GM18499 (cell line): ENCODE measurements at regions not wholly inside any gene's neighbourhood (a gene's known extent, or its start where the extent isn't known, plus 50 kb on each side); places are given as distances from the start of the nearest gene placed in this dataset.

Experiments used
- ATAC-seq: cut with Tn5 transposase; IDR thresholded peaks from one replicate; pipeline ENCODE4 v1.9.1; 2021; ENCODE audit warnings: moderate number of reproducible peaks; ENCODE audit not compliant: insufficient read depth, unreplicated experiment

DNA sequence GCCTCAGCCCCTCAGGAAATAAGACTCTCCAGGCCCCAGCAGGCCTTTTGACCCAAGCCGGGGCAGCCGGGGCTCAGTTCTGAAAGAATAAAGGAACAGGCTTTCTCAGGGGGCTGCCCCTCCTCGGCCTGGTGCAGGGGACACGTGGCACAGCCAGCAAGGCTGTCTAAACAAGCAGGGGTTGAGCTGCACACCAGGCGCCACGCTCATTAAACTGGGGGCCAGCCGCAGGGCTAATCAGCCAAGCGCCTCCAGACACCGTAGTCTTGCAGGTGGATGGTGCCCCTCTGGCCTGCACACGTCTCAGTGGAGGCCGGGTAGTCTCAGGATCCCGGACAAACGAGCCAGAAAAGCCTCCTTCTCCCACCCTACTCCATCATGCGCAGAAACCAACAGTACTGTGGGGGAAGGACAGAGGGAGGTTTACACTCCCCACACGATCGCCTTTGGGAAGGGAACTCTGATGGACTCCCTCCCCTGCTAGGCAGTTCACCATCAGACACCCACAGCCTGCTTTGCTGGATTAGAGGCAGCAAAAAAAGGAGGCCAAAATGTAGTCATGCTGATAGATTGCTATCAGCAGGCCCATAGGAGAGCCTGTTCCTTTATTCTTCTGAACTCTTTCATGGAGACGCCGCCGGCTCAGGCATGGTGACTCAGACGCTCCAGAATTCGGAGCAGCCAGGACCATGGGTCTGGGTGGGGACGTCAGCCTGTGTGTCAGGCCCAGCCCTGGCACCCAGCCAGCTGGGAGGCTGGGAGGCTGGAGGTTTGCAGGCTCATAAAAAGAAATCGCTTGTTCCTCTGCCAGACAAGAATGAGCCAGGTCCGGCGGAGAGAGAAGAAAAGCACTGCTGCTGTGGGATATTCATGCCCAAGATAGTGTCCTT lies 342.4 kb downstream of the BCOR start:
- no peak for ATAC-seq

DNA sequence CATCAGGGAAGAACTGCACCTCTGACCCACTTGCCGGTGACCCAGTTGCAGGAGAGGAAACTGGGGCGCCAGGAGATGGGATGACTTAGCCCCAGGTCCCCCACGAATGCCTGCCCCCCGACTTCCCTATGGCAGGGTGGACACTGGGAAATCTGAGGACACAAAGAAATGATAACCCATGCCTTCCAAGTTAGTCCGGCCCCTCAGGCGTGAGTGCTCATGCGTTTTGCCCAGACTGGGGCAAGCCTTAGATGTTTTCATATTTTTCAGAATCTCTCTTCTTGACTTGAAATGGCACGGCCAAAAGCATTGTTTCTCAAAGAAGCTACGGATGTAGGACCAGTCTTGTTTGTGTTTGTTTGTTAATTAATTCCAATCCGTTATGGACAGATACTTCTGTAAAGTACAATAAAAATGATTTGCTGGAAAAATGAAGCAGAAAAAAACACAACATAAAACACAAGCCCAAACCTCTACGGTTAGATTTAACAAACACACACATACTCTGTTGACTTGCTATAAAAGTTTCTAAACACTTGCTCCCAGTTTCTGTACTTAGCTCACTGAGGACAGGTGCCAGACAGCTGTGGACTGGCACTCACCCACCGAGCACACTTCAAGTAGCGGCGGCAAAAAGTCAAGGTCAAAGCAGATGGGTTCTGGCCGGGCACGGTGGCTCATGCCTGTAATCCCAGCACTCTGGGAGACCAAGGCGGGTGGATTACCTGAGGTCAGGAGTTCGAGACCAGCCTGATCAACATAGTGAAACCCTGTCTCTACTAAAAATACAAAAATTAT lies 341.5 kb downstream of the BCOR start:
- no peak for ATAC-seq

- ATAC-seq = no peak
Measured at GRCh38 chrX:39757971-39758370, 339.8 kb downstream of the BCOR start.

GRCh38 chrX:39758791-39759525 lies 338.8 kb downstream of the BCOR start:
- no peak for ATAC-seq

DNA sequence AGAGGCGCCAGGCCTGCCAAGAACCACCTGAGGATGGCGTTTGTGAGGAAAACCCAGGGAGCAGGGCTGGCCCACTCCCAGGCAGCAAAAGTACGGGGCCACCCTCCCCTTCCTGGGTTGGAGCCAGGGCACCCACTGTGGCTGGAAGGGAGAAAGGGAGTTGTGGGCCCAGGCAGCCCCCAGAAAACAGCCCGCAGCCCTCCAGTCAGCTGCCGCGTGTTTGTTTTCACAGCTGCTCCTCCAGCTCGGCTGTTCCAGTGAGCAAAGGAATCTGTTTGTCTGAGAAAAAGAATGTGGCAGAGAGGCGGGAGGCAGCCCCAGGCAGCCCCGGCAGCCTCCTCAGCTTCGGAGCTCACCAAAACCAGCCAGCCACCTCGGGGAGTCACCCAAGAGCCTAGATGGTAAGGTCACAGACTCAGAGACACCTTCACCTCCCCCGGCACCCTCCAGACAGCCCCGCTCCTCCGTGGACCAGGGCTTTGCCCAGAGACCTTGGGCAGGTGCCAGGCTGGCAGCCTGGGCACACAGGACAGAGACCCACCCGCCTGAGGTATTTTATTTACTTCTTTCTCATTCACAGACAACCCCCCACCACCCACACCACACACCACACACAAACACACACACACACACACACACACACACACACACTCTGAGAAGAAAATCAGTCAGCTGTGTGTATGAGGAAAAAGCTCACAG lies 338.1 kb downstream of the BCOR start:
- ATAC-seq = no peak

GRCh38 chrX:39760930-39761329 lies 336.8 kb downstream of the BCOR start:
- ATAC-seq = no peak

GRCh38 chrX:39762266-39762841 lies 335.4 kb downstream of the BCOR start:
- no peak for ATAC-seq

DNA sequence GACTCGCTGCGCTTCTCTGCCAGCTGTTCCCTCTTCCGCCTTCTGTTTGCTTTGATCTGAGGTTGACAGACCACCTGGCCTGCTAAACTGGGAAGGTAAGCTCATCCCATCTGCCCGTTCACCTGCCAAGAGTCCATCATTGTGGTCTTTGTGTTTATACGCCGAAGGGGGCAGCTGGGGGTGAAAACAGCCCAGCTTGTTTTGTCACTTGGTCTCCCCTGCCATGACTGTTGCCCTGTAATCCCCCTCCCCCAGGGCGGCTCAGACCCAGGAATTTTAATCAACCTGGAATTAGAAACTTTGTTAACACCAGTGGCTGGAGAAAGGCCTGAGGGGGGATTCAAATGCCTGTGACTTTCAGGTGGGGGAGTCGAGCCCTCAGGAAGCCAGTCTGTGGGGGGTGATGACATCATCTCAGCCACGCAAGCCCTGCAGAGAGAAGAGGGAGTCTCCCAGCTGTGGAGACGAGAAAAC lies 333.3 kb downstream of the BCOR start:
- ATAC-seq = no peak

DNA sequence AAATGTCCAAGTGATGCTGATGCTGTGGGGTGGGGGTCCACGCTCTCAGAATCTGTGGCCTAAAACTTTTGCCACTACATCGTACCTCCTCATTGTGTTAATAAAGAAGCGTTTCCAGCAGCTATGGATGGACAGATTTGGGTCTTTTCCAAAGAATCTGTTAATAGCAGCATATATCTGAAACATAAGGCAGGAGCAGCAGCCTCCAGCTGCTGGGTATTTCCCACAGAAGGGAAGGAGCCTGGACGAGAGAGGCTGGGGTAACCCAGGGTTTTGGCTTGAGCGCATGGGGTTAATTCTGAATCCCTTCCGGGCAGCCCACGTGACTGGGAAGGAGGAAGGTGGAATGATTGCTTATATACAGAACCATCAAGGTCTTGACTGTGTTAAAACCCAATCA lies 332.4 kb downstream of the BCOR start:
- ATAC-seq = no peak

DNA sequence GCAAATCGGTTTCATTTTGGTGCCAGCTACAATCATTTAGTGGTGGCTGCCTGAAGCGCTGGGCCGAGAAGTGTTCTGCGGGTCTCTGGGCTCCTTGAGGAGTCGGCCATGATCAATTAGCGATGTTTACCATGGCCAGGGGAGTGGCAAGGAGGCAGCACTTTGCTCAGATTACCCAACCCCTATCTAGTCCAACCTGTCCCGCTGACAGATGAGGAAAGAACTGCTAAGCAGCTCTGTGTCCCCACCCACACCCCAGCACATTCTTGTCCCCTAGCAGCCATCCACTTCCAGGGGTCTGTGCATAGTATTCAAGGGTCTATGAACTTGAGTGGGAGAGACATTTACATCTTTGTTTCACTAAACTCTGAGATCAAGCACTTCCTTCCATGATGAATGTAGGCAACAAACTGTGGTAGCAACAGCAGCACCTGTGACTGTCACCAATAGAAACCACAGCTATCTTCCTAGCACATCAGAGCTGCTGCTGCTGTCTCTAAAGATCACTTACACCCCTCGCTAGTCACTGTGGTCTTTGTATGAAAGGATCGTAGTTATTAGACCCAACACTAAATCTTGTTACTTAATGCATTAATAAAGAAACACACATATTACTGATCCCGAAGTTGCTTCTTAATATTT lies 331.6 kb downstream of the BCOR start:
- ATAC-seq = no peak

- ATAC-seq = no peak
Measured at GRCh38 chrX:39766855-39767254, 330.9 kb downstream of the BCOR start.

DNA sequence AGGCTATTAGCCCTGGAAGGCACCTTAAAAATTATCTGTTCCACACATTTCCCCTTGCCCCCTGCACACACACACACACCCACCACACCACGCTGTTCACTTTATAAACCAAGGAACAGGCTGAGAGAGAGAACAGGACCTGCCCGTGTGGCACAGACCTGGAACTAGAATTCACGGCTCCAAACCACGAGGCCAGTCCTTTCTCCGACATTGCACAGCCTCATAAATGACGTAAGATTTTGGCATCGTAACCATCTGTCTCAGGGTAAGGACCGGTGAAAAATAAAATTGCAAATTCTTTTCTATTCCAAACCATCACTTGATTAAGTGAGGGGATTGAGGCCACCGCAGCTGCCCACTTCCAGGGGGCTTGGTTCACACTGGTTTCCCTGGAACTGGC lies 330.3 kb downstream of the BCOR start:
- no peak for ATAC-seq

DNA sequence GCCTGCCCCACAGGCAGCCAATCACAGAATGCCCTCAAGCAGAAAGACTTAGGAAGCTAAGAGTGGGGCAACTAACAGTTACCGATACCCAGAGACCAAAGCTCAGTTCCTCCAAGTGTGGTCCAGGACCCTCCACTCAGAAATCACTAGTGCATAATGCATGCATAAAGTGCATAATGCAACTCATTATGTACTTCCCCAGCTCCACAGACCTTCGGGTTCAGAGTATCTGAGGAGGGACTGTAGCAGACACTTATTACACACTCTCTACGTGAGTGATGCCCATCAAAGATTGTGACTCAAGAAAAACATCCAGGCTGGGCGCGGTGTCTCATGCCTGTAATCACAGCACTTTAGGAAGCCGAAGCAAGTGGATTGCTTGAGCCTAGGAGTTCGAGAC lies 328.0 kb downstream of the BCOR start:
- ATAC-seq = no peak

GRCh38 chrX:39771089-39771488 lies 326.7 kb downstream of the BCOR start:
- no peak for ATAC-seq

DNA sequence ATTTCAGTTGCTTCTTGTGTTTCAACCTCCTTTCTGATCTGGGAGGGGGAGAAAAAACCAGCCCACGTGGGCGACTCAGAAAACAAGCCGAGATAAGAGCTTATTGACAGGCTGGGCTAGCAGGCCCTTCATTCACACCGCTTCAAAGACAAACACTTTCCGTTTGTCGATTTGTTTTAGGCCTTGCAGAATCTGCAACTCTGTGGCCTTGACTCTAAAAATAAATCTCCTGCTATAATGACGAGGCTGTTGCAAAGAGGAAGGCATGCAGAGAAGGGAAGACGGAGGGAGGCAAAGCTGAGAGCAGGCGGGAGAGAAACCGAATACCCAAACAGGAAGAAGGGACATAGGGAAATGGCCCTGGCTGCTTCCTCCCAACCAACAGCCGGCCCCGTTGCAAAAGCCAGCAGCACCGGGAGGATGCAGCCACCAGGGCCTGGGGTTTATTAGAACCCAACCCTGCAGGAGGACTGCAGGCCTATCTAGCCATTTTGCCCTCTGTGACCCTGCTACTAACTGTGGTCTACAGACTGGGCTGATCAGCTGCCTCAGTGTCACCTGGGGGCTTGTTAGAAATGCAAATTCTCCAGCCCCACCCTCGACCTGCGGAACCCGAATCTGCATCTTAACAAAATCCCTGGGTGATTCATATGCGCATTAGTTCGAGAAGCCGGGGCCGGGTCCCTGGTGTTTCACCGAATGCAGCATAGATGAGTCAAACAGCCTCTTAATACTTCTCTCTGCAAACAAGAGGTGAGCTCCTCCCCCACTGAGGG lies 325.5 kb downstream of the BCOR start:
- no peak for ATAC-seq

- ATAC-seq = no peak
Measured at GRCh38 chrX:39773150-39773549, 324.6 kb downstream of the BCOR start.

GRCh38 chrX:39773923-39774773 lies 323.6 kb downstream of the BCOR start:
- ATAC-seq = no peak
